Stimulated activated CD8-positive, alpha-beta memory T cell treated with anti-CD3 and anti-CD28 coated beads, Interleukin-15, amount 100 ng/mL, for 24 hours (primary cell): ENCODE measurements at regions not wholly inside any gene's neighbourhood (a gene's known extent, or its start where the extent isn't known, plus 50 kb on each side); places are given as distances from the start of the nearest gene placed in this dataset.

Experiments
- DNase-seq: peaks from one replicate; pipeline ENCODE4 v3.0.0-alpha.2; 2020; ENCODE audit warnings: low read depth

GRCh38 chr11:15584158-15584557 is 469.4 kb downstream of the INSC start:
- DNase-seq = no peak

DNA sequence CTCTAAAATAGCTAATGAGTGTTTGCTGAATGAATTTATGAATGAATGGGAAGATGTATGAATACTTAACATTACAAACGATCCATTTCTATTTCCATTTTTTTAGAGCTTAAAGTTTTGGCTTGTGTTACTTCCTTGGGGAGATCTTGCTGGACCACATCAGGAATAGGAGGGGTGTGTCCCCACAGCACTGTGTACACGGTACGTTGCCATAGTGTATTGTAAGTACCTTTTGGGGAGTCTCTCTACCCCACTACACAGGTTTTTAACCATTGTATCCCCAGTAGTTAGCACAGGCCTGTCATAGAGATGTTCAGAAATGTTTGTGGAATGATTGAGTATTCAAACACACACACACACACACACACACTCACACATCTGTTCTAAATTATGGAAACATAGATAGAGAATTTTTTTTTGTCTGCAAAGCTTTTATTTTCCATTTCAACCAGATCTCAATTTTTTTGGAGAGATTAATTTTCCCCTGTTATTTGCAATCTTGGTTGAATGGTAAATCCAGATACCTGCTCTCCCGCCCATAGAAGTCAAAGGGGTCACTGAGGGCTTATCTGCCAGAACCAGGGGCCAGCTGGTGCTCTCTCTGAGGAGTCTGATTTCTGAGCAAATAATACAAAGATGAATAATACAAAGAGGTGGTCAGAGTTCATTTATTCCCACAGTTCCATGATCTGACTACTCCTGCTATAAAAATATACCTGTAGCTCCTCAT is 471.0 kb downstream of the INSC start:
- no peak for DNase-seq

DNA sequence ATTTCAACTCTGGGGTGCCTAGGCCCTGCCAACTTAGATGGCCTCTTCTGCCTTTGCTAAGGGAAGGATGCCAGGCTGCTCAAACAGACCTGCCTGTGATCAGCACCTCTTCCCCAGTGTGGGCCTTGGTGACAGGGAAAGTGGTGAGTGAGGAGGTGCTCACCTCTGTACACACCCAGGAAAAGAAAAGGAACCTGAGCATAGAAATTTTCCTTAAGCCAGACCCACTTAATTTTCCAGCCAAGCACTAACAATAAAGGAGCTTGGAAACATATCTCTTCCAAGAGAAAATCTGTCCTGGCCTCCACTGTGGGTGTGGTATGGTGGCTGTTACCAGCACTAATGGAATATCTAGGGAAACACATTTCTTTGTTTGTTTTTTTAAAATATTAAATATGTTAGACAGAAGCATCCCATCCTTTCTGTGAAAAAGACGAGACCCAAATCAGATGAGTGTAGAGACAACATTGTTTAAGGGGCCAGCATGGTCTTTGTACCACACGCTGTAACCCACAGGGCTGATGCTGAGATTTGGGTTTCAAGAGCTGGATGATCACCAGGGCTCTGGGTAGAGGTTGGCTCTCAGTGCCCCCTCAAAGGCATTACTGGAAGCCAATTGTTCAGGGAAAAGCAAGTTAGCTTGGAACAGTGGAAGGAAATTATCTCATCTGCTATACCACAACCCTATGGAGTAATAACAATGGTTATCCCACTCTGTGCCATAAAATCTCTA is 472.2 kb downstream of the INSC start:
- no peak for DNase-seq

GRCh38 chr11:15589070-15589626 is 474.4 kb downstream of the INSC start:
- no peak for DNase-seq

- no peak for DNase-seq
Observed at GRCh38 chr11:15590132-15590531, 475.4 kb downstream of the INSC start.

- no peak for DNase-seq
Observed at GRCh38 chr11:15591112-15591537, 476.4 kb downstream of the INSC start.

- no peak for DNase-seq
Observed at GRCh38 chr11:15594607-15595006, 479.9 kb downstream of the INSC start.

DNA sequence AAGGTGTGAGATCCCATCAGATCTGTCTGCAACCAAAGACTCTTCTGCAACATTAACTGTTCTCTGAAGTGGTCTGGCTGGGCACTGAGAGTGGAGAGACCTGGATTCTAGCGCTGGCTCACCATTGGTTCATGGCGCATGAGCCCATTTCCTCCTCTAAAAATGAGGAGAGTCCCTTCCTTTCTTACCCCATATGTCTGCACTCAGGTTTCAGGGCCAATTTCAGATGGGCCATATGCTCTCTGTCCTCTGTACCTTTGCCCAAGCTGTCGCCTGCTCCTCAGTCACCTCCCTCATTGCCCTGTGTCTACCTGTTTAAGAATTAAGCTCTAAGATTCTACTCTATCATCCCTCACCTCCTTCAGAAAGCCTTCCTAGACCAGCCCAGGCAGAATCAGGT is 484.7 kb downstream of the INSC start:
- no peak for DNase-seq

GRCh38 chr11:15602047-15602446 is 487.3 kb downstream of the INSC start:
- DNase-seq = no peak

GRCh38 chr11:15602785-15603567 is 488.3 kb downstream of the INSC start:
- DNase-seq = no peak

DNA sequence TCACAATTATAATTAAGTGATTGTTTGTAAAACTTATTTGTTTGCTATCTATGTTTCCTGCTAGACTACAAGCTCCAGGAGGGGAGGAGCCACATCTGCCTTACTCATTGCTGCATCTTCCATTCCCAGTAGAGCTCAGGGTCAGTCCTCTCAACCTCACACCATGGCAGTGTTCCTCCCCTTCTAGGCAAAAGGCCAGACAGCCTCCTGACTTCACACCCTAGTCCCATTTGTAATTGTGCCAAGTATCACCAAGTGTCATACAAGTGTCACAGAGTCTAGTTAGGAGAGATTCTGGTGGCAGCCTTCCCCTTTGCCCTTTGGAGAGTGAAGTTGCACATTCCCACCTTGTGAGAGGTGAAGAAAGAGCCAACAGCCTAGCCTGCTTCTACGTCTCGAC is 490.4 kb downstream of the INSC start:
- DNase-seq = no peak

- no peak for DNase-seq
Observed at GRCh38 chr11:15607361-15608036, 492.8 kb downstream of the INSC start.

GRCh38 chr11:15609445-15609844 is 494.7 kb downstream of the INSC start:
- DNase-seq = no peak

- DNase-seq = no peak
Observed at GRCh38 chr11:15610881-15611280, 496.2 kb downstream of the INSC start.

DNA sequence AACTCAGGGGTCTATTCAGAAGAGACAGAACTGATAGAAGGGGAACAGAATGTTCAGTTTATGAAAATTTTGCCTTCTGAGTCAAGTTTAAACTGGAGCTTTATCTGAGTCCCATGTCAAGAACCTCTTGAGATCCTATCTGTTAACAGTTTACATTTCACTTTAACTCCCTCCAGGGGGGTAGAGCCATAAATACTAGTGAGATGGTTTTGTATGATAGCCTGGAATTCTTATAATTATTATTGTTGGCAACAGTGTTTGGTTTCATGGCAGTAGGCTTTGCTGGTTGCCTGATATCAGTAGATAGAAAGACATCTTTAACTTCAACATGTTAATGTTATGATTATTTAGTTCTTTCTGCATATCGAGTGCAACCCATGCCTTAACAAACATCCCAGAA is 498.5 kb downstream of the INSC start:
- no peak for DNase-seq

DNA sequence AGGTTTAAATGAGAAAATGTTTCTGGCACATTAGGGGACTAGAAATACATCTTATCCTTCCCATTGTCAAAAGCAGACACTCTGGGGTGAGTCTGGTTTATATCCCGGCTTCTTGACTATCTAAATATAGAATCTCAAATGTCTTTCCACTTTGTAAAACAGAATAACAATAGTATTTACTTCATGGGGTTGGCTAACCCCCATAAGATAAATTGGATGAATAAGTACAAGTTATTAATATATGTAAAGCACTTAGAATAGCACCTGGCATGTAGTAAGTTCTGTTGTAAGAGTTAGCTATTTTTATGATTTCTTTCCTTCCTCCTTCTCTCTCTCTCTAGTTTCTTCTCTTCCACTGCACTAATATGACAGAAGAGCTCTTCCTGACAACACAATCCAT is 499.1 kb downstream of the INSC start:
- no peak for DNase-seq

DNA sequence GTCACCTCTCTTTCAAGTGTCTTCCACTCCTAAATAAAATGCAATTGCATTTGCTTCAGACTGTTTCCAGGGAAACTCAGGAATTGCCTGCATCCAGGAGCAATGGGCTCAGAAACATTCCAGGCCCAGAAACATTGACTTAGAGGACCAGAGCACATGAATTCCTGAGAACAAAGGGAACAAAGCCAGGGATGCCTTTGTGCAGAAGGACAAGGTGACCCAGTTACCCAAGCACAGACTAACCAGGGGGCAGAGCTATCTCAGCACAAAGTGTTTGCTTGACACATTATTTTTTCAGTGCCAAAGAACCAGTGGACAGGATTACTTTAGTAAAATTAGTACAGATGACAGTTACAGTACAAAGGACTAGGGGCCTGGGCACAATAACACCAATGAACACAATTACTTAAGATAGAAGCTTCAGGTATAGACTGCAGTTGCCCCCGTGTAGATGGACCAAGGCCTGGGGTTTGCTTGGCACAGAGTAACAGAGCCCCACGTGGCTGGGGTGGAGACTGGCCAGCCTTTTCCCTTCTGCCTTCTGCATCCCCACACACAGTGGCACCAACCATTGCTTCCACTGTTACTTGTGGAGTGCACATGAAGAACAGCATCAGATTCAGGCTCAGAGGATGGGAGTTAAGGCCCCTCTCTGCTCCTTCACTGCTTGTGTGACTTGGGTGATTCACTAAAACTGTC is 500.8 kb downstream of the INSC start:
- DNase-seq = no peak

DNA sequence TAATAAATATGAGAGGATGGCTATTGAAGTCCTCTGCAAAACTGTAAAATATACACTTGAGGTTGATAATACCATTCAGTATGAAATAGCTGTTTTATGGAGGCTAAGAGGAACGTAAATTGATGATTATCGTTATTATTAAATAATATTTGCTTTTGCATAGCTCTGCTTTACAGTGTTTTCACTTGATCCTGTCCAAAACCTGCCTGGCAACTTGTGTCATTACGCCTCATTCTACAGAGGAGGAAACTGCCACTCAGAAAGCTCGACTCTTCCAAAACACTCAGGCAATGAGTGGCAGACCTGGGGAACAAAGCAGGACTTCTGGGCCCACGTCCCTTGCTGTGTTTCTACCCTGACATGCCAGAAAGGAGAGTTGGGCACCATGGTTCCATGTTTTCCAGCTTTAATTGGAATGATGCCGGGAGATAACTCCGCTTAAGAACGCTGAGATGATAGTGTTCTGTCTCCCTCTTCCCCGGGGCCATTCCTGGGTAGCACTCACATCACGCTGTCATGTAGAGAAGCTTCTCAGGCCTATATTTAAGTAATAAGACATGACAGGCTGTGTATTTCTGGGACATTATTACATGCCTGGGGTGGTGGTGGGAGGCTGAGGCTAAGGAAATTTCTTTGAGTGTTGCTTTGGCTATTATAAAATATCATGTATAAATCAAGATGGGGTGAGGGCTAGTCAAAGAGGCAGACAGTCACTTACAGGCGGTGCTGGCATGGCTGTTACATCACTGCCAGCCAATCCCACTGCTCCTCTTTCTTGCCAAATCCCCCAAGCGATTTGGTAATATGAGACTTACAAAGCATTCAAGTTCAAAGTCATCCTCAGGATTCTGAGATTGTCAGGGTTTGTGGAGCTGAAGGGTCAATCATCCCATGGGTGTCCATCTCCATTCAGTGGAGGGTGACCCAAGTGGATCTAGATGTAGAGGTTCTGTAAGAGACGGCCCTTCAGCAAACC is 501.7 kb downstream of the INSC start:
- DNase-seq = no peak

DNA sequence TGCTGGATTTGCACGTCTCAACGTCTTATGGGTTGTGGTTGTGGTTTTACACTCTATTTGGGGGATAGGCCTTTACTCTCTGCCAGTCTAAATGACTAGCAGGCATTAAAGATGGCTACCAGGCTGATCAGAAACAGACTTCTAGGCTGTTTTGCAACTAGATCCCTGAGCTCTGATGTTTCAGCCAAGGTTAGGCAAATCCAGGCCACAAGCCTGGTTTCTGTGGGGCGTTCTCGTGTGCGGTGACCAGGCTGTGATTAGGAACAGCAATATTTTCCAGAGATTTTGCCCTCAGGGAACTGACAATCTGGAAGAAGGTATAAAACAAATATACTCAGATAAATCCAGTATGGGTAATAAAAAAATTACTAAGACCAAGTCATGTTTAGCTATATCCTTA is 502.4 kb downstream of the INSC start:
- DNase-seq = no peak

DNA sequence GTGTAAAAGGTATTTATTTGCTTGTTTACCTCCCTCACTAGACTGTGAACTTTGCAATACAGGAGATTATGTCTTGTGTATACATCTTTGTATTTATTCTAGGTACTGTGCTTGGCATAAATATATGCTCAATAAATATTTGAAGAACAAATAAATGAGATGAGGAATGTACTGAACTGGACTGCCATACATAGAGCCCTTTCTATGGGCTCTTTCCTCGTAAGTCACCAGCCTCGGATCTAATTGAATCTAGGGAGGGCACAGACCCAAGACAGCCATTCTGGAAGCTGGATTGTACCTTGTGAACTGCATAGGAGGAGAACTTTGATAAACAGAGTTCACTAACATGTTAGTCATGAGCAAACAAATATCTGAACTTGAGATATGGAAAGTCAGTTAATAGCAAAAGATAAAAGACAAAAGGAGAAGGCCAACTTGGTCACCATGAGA is 503.9 kb downstream of the INSC start:
- no peak for DNase-seq
